Body of pancreas (tissue), 4 donors: ENCODE measurements at regions not wholly inside any gene's neighbourhood (a gene's known extent, or its start where the extent isn't known, plus 50 kb on each side); places are given as distances from the start of the nearest gene placed in this dataset.
A peak's percentile ranks its signal among the peaks of the same experiment; 100 is the strongest.

Experiments
- ATAC-seq: fragments of 150-250 bp; one replicate; pipeline ENCODE4 v1.9.1; 2016
- DNase-seq, 4 donors: peaks; one replicate each; pipeline ENCODE4 v3.0.0-alpha.2; 2019
- H3K27ac ChIP-seq, 4 donors: fragments of 200-600 bp; sonication (generic); 1 replicate in 3 of 4; 2 replicates in 1 of 4; pipeline versions ENCODE4 v1.5.1 to v1.6.1; 2016 to 2019; ENCODE audit warnings: mild to moderate bottlenecking in 1 of 4, mixed read lengths in 1 of 4, moderate library complexity in 1 of 4
- H3K27me3 ChIP-seq, 2 donors: fragments of 200-600 bp; sonication (generic); one replicate each; pipeline ENCODE4 v1.6.0; 2016; ENCODE audit warnings: mild to moderate bottlenecking in 1 of 2
- H3K36me3 ChIP-seq, 2 donors: fragments of 200-600 bp; sonication (generic); replicated peaks in 1 of 2; 2 replicates each; pipeline ENCODE4 v1.5.1; 2016; ENCODE audit warnings: low read depth in 2 of 2; ENCODE audit not compliant: insufficient read depth in 1 of 2
- H3K4me1 ChIP-seq: fragments of 200-600 bp; sonication (generic); one replicate; pipeline ENCODE4 v1.6.0; 2016
- H3K4me3 ChIP-seq, 2 donors: fragments of 200-600 bp; sonication (generic); 1 replicate in 1 of 2; 2 replicates in 1 of 2; pipeline ENCODE4 v1.5.1; 2016 to 2019
- H3K9me3 ChIP-seq, 3 donors: fragments of 200-600 bp; sonication (generic); 1 replicate in 2 of 3; 2 replicates in 1 of 3; pipeline ENCODE4 v1.5.1; 2016
- POLR2A ChIP-seq, 3 donors: fragments of 450-650 bp; IDR thresholded peaks; one replicate each; pipeline ENCODE4 v1.6.1; 2016; ENCODE audit warnings: antibody characterized with exemption in 3 of 3, mild to moderate bottlenecking in 2 of 3
- WGBS, 2 donors: methylation state at CpG; one replicate each; pipeline ENCODE4 v1.1.5; 2017; 5-methylcytosine and 5-hydroxymethylcytosine counted together
- intact Hi-C: fragments of 100-400 bp; cut with DNase I; formaldehyde crosslinking; loops from one replicate; pipeline ENCODE4 v1.15.1; 2023
- TF ChIP-seq, protein P1 (sequence below), 7 experiments: fragments of 450-650 bp in 4 of 7; fragments of 200-600 bp in 3 of 7; sonication (generic) in 3 of 7; IDR thresholded peaks; one replicate each; pipeline ENCODE4 v1.5.1; 2016 to 2019; ENCODE audit warnings: antibody characterized with exemption in 7 of 7

DNA sequence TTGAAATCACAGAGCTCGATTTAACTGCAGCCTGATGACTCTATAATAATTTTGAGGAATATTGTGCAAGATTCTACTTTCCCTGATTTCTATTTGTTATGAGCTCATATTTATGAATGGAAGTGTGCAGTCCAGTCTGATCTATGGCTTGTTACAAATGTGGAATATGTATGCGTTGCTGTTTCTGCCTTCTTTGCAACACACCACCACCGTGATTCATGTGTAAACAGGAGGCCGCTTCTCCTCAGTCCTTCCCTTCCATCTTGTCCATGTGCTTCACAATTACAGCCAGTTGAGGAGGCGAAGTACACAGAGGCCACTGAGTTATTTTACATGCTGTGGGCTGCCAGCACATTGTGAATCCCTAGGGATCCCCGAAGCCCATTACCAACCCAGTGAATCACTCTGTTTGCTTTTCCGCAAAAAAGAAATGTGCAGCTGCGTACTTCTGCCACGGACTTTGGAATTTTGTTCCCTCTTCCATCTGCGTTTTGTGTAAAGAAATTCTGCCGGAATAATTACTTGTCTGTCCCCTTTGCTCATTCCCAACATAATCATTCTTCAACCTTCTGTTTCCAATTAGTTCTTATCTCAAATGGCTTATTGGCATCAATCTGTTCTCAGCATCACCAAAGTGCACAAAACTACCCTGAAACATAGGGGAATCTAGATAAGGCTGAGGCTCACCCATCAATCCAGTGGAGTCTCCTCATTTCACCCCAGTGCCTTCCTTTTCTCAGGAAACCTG is 551.6 kb upstream of the CITED2 start:
- 60 to 73% methylated on average over 11 of the region's 11 CpGs for WGBS, 2 donors
- intact Hi-C loops = no loop called here
- H3K9me3 ChIP-seq = no peaks in the 10 kb centered on the region
- no peak overlapping the region for H3K4me3 ChIP-seq
- peak; percentile 24 for ATAC-seq
- H3K4me1 ChIP-seq = no peaks in the 10 kb centered on the region
- H3K27ac ChIP-seq = no peak overlapping the region
- TF ChIP-seq, protein P1, sequence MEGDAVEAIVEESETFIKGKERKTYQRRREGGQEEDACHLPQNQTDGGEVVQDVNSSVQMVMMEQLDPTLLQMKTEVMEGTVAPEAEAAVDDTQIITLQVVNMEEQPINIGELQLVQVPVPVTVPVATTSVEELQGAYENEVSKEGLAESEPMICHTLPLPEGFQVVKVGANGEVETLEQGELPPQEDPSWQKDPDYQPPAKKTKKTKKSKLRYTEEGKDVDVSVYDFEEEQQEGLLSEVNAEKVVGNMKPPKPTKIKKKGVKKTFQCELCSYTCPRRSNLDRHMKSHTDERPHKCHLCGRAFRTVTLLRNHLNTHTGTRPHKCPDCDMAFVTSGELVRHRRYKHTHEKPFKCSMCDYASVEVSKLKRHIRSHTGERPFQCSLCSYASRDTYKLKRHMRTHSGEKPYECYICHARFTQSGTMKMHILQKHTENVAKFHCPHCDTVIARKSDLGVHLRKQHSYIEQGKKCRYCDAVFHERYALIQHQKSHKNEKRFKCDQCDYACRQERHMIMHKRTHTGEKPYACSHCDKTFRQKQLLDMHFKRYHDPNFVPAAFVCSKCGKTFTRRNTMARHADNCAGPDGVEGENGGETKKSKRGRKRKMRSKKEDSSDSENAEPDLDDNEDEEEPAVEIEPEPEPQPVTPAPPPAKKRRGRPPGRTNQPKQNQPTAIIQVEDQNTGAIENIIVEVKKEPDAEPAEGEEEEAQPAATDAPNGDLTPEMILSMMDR (IDR thresholded peaks at IDR 0.05) = no peak
- H3K36me3 ChIP-seq = no peaks in the 10 kb centered on the region
- H3K27me3 ChIP-seq = no peaks in the 10 kb centered on the region
- DNase-seq = peak in 2 of 4 donors; percentile 10 to 24

DNA sequence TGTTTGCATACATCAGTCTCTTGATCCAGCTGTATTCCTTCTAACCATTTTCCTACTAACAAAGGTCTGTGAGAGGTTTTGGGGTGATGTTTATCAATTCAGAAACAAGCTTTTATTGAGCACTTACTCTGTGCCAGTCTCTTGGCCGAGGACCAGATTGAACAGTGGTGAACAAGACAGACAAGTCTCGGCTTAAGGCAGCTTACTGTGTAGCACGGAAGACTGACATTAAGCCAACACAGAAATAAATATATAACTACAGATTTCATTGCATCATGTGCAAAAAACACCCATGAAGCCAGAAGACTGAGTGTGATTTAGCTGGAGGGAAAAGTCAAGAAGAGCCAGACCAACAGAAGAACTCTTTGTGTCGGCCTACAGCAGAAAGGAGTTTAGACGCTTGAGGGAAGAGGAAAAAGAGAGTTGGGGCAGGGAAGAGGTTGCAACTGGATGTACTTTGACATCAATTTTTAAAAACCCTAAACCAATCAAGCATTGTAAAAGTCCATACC is 549.6 kb upstream of the CITED2 start:
- TF ChIP-seq, protein P1 (IDR thresholded peaks at IDR 0.05) = no peak
- TF ChIP-seq POLR2A (IDR thresholded peaks at IDR 0.05) = no peak
- no peak overlapping the region for H3K4me3 ChIP-seq
- DNase-seq (no peak), ATAC-seq (no peak)
- H3K9me3 ChIP-seq = no peaks in the 10 kb centered on the region
- intact Hi-C loops = no loop called here
- no peaks in the 10 kb centered on the region for H3K4me1 ChIP-seq
- H3K36me3 ChIP-seq = no peaks in the 10 kb centered on the region
- no peaks in the 10 kb centered on the region for H3K27me3 ChIP-seq
- no peak overlapping the region for H3K27ac ChIP-seq
- 85 to 90% methylated on average over 5 of the region's 5 CpGs for WGBS, 2 donors

DNA sequence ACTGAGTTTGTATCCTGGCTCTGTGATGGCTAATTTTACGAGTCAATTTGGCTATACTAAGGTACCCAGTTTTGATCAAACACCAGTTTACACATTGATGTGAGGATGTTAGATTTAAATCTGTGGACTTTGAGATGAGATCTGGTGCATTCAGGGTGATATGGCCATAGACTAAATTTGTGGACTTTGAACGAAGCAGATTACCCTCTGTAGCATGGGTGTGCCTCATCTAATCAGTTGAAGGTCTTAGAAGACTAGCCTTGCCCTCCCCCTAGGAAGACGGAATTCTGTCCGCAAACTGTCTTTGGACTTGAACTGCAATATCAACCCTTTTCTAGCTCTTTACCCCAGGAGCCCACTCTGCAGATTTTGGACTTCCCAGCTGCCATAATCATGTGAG is 547.8 kb upstream of the CITED2 start:
- Histone ChIP-seq H3K4me1 (no peaks in the 10 kb centered on the region), H3K36me3 (no peaks in the 10 kb centered on the region), H3K27ac (no peak overlapping the region), H3K9me3 (no peaks in the 10 kb centered on the region), H3K4me3 (no peak overlapping the region), H3K27me3 (no peaks in the 10 kb centered on the region)
- DNase-seq (no peak), ATAC-seq (no peak)
- no peak for TF ChIP-seq POLR2A (IDR thresholded peaks at IDR 0.05)
- TF ChIP-seq, protein P1 (IDR thresholded peaks at IDR 0.05) = no peak
- 84 to 85% methylated on average over 4 of the region's 4 CpGs for WGBS, 2 donors
- intact Hi-C loops = no loop called here

DNA sequence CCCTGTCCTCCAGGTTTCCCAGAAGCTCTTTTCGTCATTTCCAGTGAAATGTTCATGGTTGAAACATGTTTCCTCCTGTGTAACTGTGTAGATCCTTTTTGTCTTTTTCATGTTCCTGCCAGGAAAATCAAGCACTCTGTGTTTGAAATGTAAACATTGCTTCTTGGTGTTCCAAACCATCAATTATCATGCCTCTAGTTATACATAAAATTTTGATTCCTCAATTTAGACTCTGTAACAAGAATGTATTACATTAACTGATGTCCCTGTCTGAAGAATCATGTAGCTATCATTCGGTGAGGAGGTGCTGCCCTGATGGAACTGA is 546.3 kb upstream of the CITED2 start:
- no peak for DNase-seq
- Histone ChIP-seq H3K9me3 (no peaks in the 10 kb centered on the region), H3K4me3 (no peak overlapping the region), H3K27ac (no peak overlapping the region), H3K4me1 (no peaks in the 10 kb centered on the region), H3K27me3 (no peaks in the 10 kb centered on the region), H3K36me3 (no peaks in the 10 kb centered on the region)
- intact Hi-C loops = no loop called here
- no peak for TF ChIP-seq POLR2A (IDR thresholded peaks at IDR 0.05)
- TF ChIP-seq, protein P1 (IDR thresholded peaks at IDR 0.05) = no peak
- no peak for ATAC-seq
- 55 to 58% methylated on average over 2 of the region's 2 CpGs for WGBS, 2 donors
